Heart right ventricle (tissue), 16 donors: ENCODE measurements at regions not wholly inside any gene's neighbourhood (a gene's known extent, or its start where the extent isn't known, plus 50 kb on each side); places are given as distances from the start of the nearest gene placed in this dataset.
"Not testable (repeated sequence)": the region's sequence is repeated elsewhere in the genome, so short reads cannot be mapped to it uniquely, and the experiment has no call there.

ENCODE experiments used
- ATAC-seq, 8 donors: fragments of 200-7000 bp; cut with Tn5 transposase; one replicate each; pipeline ENCODE4 v1.9.1; 2020; ENCODE audit warnings: mild to moderate bottlenecking in 8 of 8, moderate library complexity in 8 of 8, moderate number of reproducible peaks in 1 of 8
- DNase-seq, 2 donors: peaks; one replicate each; pipeline ENCODE4 v3.0.0-alpha.2; 2020
- H3K27ac ChIP-seq, 10 donors: fragments of 200-600 bp; sonication (generic) in 2 of 10; one replicate each; pipeline versions ENCODE4 v1.5.0 to v1.8.0; 2020 to 2022; ENCODE audit warnings: mild to moderate bottlenecking in 3 of 10
- H3K27me3 ChIP-seq, 7 donors: fragments of 200-600 bp; one replicate each; pipeline ENCODE4 v1.8.0; 2021 to 2022; ENCODE audit warnings: mild to moderate bottlenecking in 2 of 7
- H3K36me3 ChIP-seq, 9 donors: fragments of 200-600 bp; sonication (generic) in 1 of 9; one replicate each; pipeline versions ENCODE4 v1.5.0 to v1.8.0; 2020 to 2022; ENCODE audit warnings: mild to moderate bottlenecking in 2 of 9
- H3K4me1 ChIP-seq, 9 donors: fragments of 200-600 bp; sonication (generic) in 1 of 9; one replicate each; pipeline versions ENCODE4 v1.5.0 to v1.8.0; 2020 to 2022; ENCODE audit warnings: mild to moderate bottlenecking in 4 of 9
- H3K4me3 ChIP-seq, 10 donors: fragments of 200-600 bp; sonication (generic) in 2 of 10; one replicate each; pipeline versions ENCODE4 v1.5.0 to v1.8.0; 2020 to 2022; ENCODE audit warnings: mild to moderate bottlenecking in 7 of 10, moderate library complexity in 2 of 10
- H3K9me3 ChIP-seq, 11 donors: fragments of 200-600 bp in 10 of 11; sonication (generic) in 2 of 11; one replicate each; pipeline versions ENCODE4 v1.5.0 to v1.8.0; 2013 to 2022; ENCODE audit warnings: mild to moderate bottlenecking in 2 of 11, control low read depth in 1 of 11, moderate library complexity in 1 of 11
- CTCF ChIP-seq, 9 donors: fragments of 200-600 bp; sonication (generic) in 2 of 9; IDR thresholded peaks; one replicate each; pipeline versions ENCODE4 v1.5.0 to v1.8.0; 2021 to 2022; ENCODE audit warnings: antibody characterized with exemption in 9 of 9, mild to moderate bottlenecking in 5 of 9, moderate library complexity in 1 of 9
- WGBS, 2 donors: extraction: QIAGEN DNeasy Blood & Tissue Kit; methylation state at CpG; one replicate each; pipeline ENCODE4 v1.1.7; 2013; ENCODE audit warnings: inconsistent platforms in 1 of 2; 5-methylcytosine and 5-hydroxymethylcytosine counted together
- intact Hi-C, 10 donors: fragments of 100-400 bp; cut with DNase I; formaldehyde crosslinking; loops; one replicate each; pipeline versions ENCODE4 v1.11.1 to v1.14.2; 2022
- donor health status: Arrhythmogenic right ventricular cardiomyopathy.
- donor health status: ischemic (EF 13 %, LVEDD 7.1; RV severe dilation, severe dysfunction).
- donor health status: healthy with polysubstance abuse.
- donor health status: DM: no; HTN: yes; CAD: no.
- donor health status: DM: no; HTN: no; CAD: no.
- donor health status: ischemic (EF 25% LVEDD 6.9; RV normal size, moderate dysfunction).
- donor health status: ischemic (EF 25% LVEDD 5.7; RV mildly dilated, moderate dysfunction).
- donor health status: healthy.
- donor health status: DM: yes; HTN: yes; CAD: no.
- donor health status: Ischemic cardiomyopathy.
- donor health status: ischemic (EF 35%, LVEDD 5.7; RV mildly dilated, moderate dysfunction).
- donor health status: nonischemic (EF 11% LVEDD 7.7; RV severe dilation, severe dysfunction).
- donor health status: DM: yes; HTN: yes; CAD: no.
- donor health status: PGD.
- donor health status: ischemic (EF 29% LVEDD 5.4; RV normal size, mild dysfunction).
- donor health status: nonischemic (EF 23%, LVEDD 6.1; RV moderate dilation, normal function).

DNA sequence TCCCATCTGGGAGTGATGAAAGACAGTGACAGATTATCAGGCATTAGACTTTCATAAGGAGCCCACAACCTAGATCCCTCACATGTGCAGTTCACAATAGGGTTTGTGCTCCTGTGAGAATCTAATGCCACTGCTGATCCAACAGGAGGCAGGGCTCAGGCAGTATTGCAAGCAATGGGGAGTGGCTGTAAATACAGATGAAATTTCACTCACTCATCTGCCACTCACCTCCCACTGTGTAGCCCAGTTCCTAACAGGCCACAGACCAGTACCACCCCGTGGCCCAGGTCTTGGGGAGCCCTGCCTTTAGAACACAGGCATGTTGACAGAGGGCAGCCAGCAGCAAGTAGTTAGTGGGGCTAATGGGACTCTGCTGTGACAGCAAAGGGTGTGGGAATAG lies 137.3 kb upstream of the NANOS1 start:
- TF ChIP-seq CTCF (IDR thresholded peaks at IDR 0.05) = no peak

DNA sequence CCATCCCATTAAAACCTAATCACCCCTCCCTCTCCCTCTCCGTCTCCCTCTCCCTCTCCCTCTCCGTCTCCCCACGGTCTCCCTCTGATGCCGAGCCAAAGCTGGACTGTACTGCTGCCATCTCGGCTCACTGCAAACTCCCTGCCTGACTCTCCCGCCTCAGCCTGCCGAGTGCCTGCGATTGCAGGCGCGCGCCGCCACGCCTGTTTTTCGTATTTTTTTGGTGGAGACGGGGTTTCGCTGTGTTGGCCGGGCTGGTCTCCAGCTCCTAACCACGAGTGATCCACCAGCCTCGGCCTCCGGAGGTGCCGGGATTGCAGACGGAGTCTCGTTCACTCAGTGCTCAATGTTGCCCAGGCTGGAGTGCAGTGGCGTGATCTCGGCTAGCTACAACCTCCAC lies 134.6 kb upstream of the NANOS1 start:
- DNase-seq, intact Hi-C loops, ATAC-seq, H3K36me3 ChIP-seq, H3K27ac ChIP-seq, H3K4me3 ChIP-seq, H3K4me1 ChIP-seq, H3K27me3 ChIP-seq: not testable (repeated sequence)
- H3K9me3 ChIP-seq = peaks cover 0 to 12% (median 0%) of the 10 kb centered on the region in 11 donors
- WGBS, 2 donors = 93 to 96% methylated on average over 22 to 23 of the region's 25 CpGs

More for the DNA sequence above, 137.3 kb upstream of the NANOS1 start:
- DNase-seq (no peak), ATAC-seq (no peak)
- 11 to 33% methylated on average over 1 of the region's 1 CpG for WGBS, 2 donors
- no peaks in the 10 kb centered on the region for H3K4me1 ChIP-seq
- H3K9me3 ChIP-seq = peaks cover 0 to 4% (median 0%) of the 10 kb centered on the region in 11 donors
- H3K27ac ChIP-seq = no peak overlapping the region
- intact Hi-C loops = no loop called here
- H3K27me3 ChIP-seq = no peaks in the 10 kb centered on the region
- no peaks in the 10 kb centered on the region for H3K36me3 ChIP-seq
- no peak overlapping the region for H3K4me3 ChIP-seq

GRCh38 chr10:118900617-118901016 lies 128.9 kb upstream of the NANOS1 start:
- Histone ChIP-seq H3K27ac (no peak overlapping the region), H3K27me3 (no peaks in the 10 kb centered on the region), H3K4me1 (no peaks in the 10 kb centered on the region), H3K9me3 (peaks cover 0 to 12% (median 0%) of the 10 kb centered on the region in 11 donors), H3K4me3 (no peak overlapping the region), H3K36me3 (no peaks in the 10 kb centered on the region)
- TF ChIP-seq CTCF (IDR thresholded peaks at IDR 0.05) = no peak
- WGBS, 2 donors = 88 to 89% methylated on average over 9 of the region's 9 CpGs
- intact Hi-C loops = no loop called here
- ATAC-seq (no peak), DNase-seq (no peak)

DNA sequence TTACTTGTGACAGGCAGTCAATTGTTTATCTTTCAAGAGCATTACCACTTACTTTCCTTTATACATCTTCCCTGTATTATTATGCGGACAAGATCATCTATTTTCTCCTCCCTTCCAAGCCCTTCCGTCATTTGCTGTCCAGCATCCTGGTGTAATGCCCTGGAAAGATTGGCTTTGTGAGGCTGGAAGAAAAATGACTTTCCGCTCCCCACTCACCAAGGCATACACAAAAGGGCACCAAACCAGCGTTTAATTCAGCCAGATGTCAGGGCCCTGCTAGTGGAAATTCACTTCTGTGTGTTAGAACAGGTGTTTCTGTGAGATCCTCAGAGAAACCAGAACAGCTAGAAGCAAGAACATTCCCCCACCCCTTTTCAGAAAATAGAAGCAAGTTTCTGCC lies 128.1 kb upstream of the NANOS1 start:
- ATAC-seq (no peak), DNase-seq (no peak)
- Histone ChIP-seq H3K36me3 (no peaks in the 10 kb centered on the region), H3K27me3 (no peaks in the 10 kb centered on the region), H3K4me1 (no peaks in the 10 kb centered on the region), H3K9me3 (peaks cover 0 to 12% (median 0%) of the 10 kb centered on the region in 11 donors), H3K4me3 (no peak overlapping the region), H3K27ac (no peak overlapping the region)
- no peak for TF ChIP-seq CTCF (IDR thresholded peaks at IDR 0.05)
- WGBS, 2 donors = 64 to 65% methylated on average over 4 of the region's 4 CpGs
- intact Hi-C loops = no loop called here

DNA sequence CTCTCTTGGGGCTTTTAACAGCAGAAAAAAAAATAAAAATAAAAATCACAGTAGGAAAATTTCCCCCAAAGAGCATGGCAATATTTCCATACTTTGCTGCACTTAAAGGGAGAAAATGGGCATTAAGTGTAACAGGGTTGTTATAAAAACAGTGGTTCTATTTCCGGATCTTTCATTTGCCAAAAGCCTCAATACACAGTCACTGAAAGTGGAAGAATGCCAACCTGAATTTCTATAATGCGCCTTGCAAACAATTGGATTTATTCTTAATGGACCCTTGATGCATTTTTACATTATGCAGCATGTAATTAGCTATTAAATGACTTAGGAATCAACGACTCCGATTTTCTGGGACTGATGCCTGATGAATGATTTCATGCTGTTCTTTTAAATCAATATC lies 127.6 kb upstream of the NANOS1 start:
- WGBS, 2 donors = 74 to 78% methylated on average over 4 of the region's 4 CpGs
- no peaks in the 10 kb centered on the region for H3K4me1 ChIP-seq
- ATAC-seq = no peak

GRCh38 chr10:118902656-118903055 lies 126.9 kb upstream of the NANOS1 start:
- intact Hi-C loops, H3K27ac ChIP-seq, H3K4me1 ChIP-seq, H3K36me3 ChIP-seq, ATAC-seq, DNase-seq, H3K4me3 ChIP-seq, H3K27me3 ChIP-seq: not testable (repeated sequence)
- peaks cover 0 to 10% (median 0%) of the 10 kb centered on the region in 11 donors for H3K9me3 ChIP-seq
- WGBS, 2 donors = 93 to 96% methylated on average over 5 of the region's 5 CpGs

More for the DNA sequence above, 127.6 kb upstream of the NANOS1 start:
- no peak for DNase-seq
- no peaks in the 10 kb centered on the region for H3K27me3 ChIP-seq
- H3K36me3 ChIP-seq = no peaks in the 10 kb centered on the region
- intact Hi-C loops = no loop called here
- H3K4me3 ChIP-seq = no peak overlapping the region
- peaks cover 0 to 12% (median 0%) of the 10 kb centered on the region in 11 donors for H3K9me3 ChIP-seq
- no peak overlapping the region for H3K27ac ChIP-seq
- TF ChIP-seq CTCF (IDR thresholded peaks at IDR 0.05) = no peak
